ENCODE measurements at regions not wholly inside any gene's neighbourhood (a gene's known extent, or its start where the extent isn't known, plus 50 kb on each side); places are given as distances from the start of the nearest gene placed in this dataset.

DNA sequence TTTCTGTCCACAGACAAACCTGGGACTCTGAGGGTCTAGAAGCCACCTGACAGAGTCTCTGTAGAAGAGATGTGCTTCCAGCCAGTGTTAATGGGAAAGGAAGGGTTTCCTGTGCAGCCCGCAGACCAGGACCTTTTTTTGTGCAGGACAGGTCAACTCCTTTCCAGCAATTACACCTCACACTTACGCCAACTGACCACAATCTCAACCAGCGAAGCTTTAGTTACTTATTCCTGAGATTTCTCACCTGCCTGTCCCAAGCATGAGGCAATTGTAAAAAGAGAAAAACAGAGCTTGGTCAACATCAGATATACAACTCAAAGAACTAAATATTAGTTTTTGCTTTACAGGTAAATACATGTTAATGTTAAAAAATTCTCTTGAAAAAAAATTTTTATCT, 393.8 kb upstream of the ID4 start:
- no peak for DNase-seq
- no peak for TF ChIP-seq POLR2A (IDR thresholded peaks at IDR 0.05; ENCODE audit: low read length)

DNA sequence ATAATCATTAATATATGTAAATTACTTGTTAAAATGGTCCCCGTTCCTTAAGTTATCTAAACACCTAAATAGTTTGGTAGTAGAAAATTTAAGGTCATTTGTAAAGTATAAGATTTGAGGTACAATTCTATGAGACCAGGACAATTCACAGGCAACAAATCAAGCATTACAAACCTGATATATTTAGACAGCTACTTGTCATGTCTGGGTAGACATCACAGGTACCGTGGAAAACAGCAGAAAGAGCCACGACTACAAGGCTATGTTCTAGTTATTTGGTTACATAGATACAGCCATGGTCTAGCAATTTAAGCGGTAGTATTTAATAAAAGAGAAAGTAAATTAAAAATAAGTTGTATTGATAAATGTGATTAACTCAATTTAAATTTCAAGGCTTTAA, 393.1 kb upstream of the ID4 start:
- no peak for DNase-seq
- no peak for TF ChIP-seq POLR2A (IDR thresholded peaks at IDR 0.05; ENCODE audit: low read length)
- no peak for TF ChIP-seq GATA1 (IDR thresholded peaks at IDR 0.05; ENCODE audit: low read depth, low read length)

DNA sequence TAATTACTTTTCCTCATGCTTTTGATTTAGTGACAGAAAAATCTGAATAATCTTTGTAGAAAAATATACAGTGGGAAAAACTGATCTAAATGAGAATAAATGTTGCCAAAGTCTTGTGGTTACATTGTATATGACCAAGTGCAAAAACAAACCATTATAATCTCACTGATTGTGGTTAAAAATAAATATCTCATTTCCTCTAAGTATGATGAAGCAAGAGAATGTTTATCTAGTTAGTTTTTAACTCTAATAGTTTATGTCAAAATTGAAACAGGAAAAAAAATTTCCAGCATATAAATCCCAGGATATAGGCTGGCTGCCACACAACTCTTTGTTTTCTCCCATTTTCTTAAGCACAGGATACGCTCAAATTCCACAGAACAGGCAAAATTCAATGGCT, 392.7 kb upstream of the ID4 start:
- TF ChIP-seq GATA1 (IDR thresholded peaks at IDR 0.05; ENCODE audit: low read depth, low read length) (no peak), POLR2A (IDR thresholded peaks at IDR 0.05; ENCODE audit: low read length) (no peak)
- no peak for DNase-seq

DNA sequence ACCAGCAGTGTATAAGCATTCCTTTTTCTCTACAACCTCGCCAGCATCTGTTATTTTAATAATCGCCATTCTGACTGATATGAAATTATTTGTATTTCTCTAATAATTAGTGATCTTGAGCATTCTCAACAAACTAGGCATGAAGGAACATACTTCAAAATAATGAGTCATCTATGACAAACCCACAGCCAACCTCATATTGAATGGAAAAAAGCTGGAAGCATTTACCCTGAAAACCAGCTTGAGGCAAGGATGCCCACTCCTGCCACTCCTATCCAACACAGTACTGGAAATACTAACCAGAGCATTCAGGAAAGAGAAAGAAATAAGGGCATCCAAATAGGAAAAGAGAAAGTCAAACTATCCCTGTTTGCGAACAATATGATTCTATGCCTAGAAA, 390.6 kb upstream of the ID4 start:
- no peak for DNase-seq

GRCh38 chr6:19450651-19451050, 386.5 kb upstream of the ID4 start:
- DNase-seq = no peak
- TF ChIP-seq GATA1 (IDR thresholded peaks at IDR 0.05; ENCODE audit: low read depth, low read length) (no peak), POLR2A (IDR thresholded peaks at IDR 0.05; ENCODE audit: low read length) (no peak)

More for the DNA sequence above, 390.6 kb upstream of the ID4 start:
- TF ChIP-seq POLR2A (IDR thresholded peaks at IDR 0.05; ENCODE audit: low read length) = no peak
- TF ChIP-seq GATA1 (IDR thresholded peaks at IDR 0.05; ENCODE audit: low read depth, low read length) = no peak

DNA sequence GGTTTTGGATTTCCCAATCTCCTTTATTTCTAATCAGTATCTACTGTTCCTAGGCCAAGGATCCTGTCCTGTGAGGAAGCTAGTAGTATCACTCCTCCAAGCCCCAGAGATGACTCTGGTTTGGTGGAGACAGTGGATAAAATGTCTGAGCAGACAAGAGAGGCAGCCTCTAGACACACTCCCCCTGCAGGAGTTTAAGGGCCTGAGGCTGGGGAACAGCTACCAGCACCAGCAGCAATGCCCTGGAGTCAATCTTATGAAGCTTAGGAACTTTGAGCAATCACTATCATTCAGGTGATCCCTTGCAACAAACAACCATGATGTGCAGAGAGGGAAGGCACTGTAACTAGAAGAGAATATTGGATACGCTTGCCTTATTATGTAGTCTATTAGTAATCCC, 384.7 kb upstream of the ID4 start:
- no peak for DNase-seq
- TF ChIP-seq POLR2A (IDR thresholded peaks at IDR 0.05; ENCODE audit: low read length) (no peak), GATA1 (IDR thresholded peaks at IDR 0.05; ENCODE audit: low read depth, low read length) (no peak)

DNA sequence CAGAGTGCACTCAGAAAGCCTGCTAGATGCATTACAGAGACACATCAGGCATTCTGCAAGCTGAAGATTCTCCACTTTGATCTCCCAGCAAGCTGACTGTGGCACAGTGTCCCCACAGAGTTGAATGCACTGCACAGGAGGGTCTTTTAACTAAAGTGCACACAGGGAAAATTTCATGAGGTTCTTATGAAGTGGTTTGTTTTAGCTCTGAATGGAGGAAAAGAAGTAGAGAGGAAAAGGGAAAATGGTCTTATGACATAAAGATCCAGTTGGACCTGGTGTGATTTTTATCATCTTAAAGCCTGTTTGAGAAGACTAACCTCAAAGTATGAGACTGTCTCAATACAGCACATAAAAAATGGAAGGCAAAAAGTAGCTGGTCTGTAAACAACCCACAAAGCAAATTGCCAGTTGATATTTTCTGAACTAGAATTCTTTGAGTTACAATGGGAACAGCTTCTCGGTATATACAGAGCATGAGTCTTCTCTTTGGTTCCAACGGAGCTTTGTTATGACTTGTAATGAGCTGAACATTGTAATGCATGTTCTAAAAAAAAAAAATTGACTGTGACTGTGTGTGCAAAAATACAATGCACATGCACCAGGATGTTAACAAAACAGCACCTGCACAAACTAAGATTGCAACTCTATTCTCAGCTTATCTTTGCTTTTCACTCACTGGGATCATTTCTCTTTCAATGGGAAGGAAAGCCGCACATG, 383.0 kb upstream of the ID4 start:
- DNase-seq = no peak
- TF ChIP-seq GATA1 (IDR thresholded peaks at IDR 0.05; ENCODE audit: low read depth, low read length) (no peak), POLR2A (IDR thresholded peaks at IDR 0.05; ENCODE audit: low read length) (no peak)

GRCh38 chr6:19454721-19455392, 382.3 kb upstream of the ID4 start:
- no peak for DNase-seq
- TF ChIP-seq GATA1 (IDR thresholded peaks at IDR 0.05; ENCODE audit: low read depth, low read length) = no peak
- no peak for TF ChIP-seq POLR2A (IDR thresholded peaks at IDR 0.05; ENCODE audit: low read length)

DNA sequence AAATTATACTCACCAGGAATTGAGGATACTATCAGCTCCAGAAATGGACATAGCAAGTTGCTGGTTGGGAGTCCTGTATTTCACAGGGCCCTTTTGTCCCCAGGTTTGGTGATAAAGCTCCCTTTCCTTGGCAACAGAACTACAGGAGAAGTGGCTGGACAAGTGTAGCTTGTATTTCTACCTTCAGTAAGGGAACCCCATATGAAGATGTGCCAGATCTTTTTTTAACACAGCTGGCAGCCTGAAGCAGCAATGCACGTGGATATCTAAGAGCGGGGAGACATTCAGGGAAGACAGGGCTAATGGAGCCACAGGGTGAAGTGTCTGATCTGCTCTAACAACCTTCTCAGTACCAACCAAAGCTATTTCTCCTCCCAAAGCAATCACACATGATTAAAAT, 373.9 kb upstream of the ID4 start:
- TF ChIP-seq POLR2A (IDR thresholded peaks at IDR 0.05; ENCODE audit: low read length) = no peak
- TF ChIP-seq GATA1 (IDR thresholded peaks at IDR 0.05; ENCODE audit: low read depth, low read length) = no peak

GRCh38 chr6:19463925-19464324, 373.2 kb upstream of the ID4 start:
- no peak for DNase-seq
- TF ChIP-seq GATA1 (IDR thresholded peaks at IDR 0.05; ENCODE audit: low read depth, low read length) (no peak), POLR2A (IDR thresholded peaks at IDR 0.05; ENCODE audit: low read length) (no peak)

More for the DNA sequence above, 373.9 kb upstream of the ID4 start:
- no peak for DNase-seq

- no peak for DNase-seq
- TF ChIP-seq POLR2A (IDR thresholded peaks at IDR 0.05; ENCODE audit: low read length) (no peak), GATA1 (IDR thresholded peaks at IDR 0.05; ENCODE audit: low read depth, low read length) (no peak)
Observed at GRCh38 chr6:19465256-19465655, 371.9 kb upstream of the ID4 start.

- no peak for TF ChIP-seq GATA1 (IDR thresholded peaks at IDR 0.05; ENCODE audit: low read depth, low read length)
- no peak for TF ChIP-seq POLR2A (IDR thresholded peaks at IDR 0.05; ENCODE audit: low read length)
- no peak for DNase-seq
Observed at GRCh38 chr6:19465760-19466159, 371.4 kb upstream of the ID4 start.

GRCh38 chr6:19470333-19470732, 366.8 kb upstream of the ID4 start:
- TF ChIP-seq GATA1 (IDR thresholded peaks at IDR 0.05; ENCODE audit: low read depth, low read length) (no peak), POLR2A (IDR thresholded peaks at IDR 0.05; ENCODE audit: low read length) (no peak)
- DNase-seq = no peak

DNA sequence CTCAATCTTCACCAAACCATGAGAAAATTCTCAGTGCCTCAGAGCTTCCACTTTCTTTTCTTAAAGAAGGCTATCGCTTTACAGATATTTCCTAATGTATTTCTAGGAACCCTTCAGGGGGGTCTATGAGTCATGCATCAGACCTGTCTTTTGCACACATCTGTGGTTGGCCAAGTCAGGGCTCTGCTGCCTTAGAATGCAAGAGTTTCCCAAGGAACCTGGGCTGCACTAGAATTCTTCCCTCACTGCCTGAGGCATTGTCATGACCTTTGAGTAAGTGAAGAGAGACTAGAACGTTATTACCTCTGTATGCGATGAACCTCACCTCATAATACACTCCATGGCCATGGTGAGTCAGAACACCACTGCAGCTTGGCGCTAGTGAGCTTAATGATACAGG, 365.0 kb upstream of the ID4 start:
- no peak for DNase-seq
- TF ChIP-seq POLR2A (IDR thresholded peaks at IDR 0.05; ENCODE audit: low read length) (no peak), GATA1 (IDR thresholded peaks at IDR 0.05; ENCODE audit: low read depth, low read length) (no peak)

GRCh38 chr6:19472850-19473249, 364.3 kb upstream of the ID4 start:
- TF ChIP-seq GATA1 (IDR thresholded peaks at IDR 0.05; ENCODE audit: low read depth, low read length) = no peak
- TF ChIP-seq POLR2A (IDR thresholded peaks at IDR 0.05; ENCODE audit: low read length) = no peak
- DNase-seq = no peak
